HG02798 (cell line): ENCODE measurements at regions not wholly inside any gene's neighbourhood (a gene's known extent, or its start where the extent isn't known, plus 50 kb on each side); places are given as distances from the start of the nearest gene placed in this dataset.
A peak's percentile ranks its signal among the peaks of the same experiment; 100 is the strongest.

ENCODE experiments used
- ATAC-seq: cut with Tn5 transposase; IDR thresholded peaks from one replicate; pipeline ENCODE4 v1.9.1; 2021; ENCODE audit warnings: mild to moderate bottlenecking; ENCODE audit not compliant: unreplicated experiment, poor library complexity

GRCh38 chr6:83792846-83793245, 60.3 kb upstream of the RIPPLY2 start:
- ATAC-seq = no peak

DNA sequence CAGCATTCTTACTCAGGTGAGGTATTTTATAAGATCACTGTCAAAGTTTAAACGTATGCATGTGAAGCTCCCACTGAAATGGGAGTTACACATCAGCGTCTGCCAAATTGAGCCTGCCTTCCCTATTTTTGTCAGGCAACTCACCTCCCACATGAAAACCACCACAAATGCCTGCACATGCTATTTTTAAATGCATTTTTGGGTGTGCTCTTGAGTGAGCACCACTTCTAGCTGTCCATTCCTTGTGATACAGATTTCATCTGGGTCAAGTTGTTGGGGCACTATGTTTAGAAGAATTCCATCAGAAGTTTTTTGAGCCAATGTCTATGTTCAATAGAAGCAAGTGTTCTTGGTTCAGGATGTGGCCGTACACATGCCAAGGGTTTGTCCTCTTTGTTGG, 71.7 kb upstream of the RIPPLY2 start:
- no peak for ATAC-seq

GRCh38 chr6:83770910-83771309, 62.0 kb upstream of the SNAP91 start:
- peak; percentile 55 for ATAC-seq

DNA sequence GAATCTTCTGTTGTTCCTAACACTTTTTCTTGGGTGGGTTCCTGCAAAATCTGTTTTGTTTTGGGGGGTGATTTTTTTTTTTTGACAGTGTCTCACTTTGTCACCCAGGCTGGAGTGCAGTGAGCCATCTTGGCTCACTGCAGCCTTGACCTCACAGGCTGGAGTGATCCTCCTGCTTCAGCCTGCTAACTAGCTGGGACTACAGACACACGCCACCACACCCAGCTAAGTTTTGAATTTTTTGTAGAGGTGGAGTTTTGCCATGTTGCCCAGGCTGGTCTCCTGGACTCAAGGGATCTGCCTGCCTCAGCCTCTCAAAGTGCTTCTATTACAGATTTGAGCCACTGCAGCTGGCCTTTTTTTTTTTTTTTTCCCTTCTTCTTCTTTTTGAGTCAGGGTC, 60.5 kb upstream of the SNAP91 start:
- no peak for ATAC-seq

DNA sequence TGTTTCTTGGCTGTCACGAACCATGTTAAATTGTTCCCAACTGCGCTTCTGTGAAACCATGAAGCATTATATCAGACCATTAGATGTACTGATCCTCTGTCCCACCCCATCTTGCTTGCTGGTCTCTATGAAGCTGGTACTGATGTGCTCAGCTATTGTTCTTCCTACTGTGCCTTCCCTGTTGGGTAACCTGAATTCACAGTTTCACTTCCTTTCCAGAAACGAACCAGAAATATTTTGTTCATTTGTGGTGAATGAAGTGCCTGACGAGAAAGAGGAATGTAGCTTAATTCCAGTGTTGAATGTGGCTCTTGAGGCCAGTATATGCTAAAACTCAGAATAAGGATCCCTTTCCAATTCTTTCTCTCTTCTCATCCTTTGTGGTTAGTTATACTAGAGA, 58.1 kb upstream of the SNAP91 start:
- ATAC-seq = no peak
